Stimulated activated CD8-positive, alpha-beta memory T cell treated with anti-CD3 and anti-CD28 coated beads, Interleukin-15, amount 100 ng/mL, for 24 hours (primary cell): ENCODE measurements at regions not wholly inside any gene's neighbourhood (a gene's known extent, or its start where the extent isn't known, plus 50 kb on each side); places are given as distances from the start of the nearest gene placed in this dataset.
"Not testable (repeated sequence)": the region's sequence is repeated elsewhere in the genome, so short reads cannot be mapped to it uniquely, and the experiment has no call there.

Experiments
- DNase-seq: peaks from one replicate; pipeline ENCODE4 v3.0.0-alpha.2; 2020; ENCODE audit warnings: low read depth

DNA sequence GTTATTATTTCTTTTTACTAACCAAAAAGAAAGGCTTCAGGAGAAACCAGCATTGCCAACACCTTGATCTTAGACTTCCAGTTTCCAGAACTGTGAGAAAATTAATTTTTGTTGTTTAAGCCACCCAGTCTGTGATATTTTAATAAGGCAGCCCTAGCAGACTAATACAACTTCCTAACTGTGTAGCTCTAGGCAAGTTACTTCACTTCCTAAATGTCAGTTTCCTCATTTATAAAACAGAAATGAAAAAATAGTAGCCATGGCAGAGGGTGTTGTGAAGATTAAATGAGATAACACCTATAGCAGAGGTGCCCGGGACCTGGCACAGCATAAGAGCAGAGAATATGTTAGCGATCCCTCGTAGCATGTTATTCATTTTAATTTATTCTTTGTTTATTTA lies 66.6 kb upstream of the HAND1 start:
- DNase-seq: no peak

DNA sequence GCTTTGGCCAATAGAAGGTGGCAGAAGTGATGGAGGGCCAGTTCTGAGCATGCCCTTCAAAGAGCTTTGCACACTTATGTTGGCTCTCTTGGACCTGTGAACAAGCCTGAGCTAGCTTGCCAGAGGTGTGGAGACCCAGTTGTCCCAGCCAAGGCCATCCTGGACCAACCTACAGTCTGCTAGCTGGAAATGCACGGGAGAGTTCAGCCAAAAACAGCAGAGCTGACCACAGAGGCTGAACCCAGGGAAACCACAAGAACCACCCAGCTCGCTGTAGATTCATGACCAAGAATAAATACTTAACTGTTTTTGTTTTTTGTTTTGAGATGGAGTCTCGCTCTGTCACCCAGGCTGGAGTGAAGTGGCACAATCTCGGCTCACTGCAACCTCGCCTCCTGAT lies 65.4 kb upstream of the HAND1 start:
- no peak for DNase-seq

DNA sequence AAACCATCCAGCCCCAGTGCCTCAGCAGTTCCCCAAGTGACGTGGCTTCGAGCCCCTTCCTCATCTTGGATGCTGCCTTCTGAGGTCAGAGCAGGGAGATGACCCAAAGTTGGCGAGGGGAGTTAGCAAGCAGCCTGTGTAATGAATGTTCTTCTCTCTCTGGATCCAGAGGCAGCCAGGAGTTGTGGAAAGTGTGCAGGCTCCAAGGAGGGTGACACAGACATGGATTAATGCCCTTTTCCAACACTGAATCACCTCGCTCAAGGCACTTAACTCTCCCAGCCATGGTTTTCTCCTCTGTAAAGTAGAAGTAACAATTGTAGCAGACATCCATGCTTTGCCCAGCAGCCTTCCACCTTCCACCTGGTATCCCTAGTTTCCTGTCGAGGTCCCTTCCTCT lies 64.6 kb upstream of the HAND1 start:
- DNase-seq: no peak

DNA sequence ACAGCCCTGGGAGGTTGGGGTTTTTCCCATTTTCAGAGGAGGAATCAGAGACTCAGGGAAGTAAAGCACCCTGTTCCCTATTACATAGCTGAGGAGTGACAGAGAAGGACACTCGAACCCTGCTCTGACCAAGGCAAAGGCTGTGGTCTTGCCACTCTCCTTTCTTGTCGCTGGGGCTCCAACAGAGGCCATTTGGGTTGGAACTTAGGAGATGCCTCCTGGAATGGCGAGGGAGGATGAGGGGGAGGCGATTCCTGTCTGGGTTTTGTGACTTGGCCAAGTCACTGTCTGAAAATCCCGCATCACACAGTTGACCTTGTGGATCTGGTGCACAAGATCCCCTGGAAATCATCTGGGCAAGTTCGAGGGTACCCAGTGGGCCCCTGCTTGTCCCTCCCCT lies 64.0 kb upstream of the HAND1 start:
- no peak for DNase-seq

DNA sequence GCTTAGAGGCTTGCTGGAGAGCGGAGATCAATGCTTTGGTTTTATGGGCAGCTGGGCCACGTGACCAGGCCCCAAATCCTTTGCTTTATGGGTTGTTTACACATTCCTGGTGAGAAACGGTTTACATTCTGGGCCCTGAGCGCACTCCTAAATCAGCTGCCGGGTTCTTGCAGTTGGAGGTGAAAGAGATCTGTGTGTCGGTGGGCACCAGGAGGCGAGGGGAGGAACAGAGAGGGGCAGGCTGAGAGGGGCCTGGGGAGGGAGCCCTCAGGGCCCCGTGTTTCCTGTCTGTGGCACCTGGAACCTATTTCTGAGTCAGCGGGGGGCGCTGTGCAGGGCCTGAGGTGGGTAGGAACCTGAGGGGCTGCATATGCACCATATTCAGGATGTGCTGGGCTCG lies 63.5 kb upstream of the HAND1 start:
- no peak for DNase-seq

DNA sequence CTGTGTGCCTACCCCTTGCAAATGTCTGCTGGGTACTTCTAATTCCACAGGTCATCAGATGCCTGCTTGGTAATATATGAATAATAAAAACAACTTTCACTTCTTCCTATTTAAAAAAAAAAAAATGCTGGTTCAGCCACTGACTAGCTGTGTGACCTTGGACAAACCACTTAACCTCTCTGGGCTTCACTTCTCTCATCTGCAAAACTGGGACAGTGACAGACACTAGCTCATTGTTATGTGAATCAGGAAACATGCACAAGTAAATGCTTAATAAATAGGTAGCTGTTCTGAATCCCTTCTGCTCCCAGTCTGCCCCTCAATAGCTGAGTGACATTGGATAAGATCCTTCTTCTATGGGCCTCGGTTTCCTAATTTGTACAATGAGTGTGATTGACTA lies 62.6 kb upstream of the HAND1 start:
- no peak for DNase-seq

DNA sequence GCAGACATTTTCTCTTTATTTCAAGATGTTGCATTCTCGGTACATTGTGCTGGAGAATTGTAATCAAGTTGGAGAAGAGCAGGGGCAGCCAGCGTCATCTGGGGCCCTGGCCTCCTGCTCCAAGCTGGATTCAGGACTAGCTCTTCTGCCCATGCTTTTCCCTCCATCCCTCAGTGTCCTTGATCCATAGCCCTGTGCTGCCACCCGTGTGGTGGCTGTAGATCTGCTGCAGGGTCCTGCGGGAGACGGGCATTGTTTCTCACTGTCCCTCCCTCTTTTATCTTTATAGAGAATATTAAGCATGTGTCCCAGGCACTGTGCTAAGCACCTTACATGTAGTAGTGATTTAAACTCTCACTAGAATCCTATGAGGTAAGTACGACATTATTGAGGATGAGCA lies 60.5 kb upstream of the HAND1 start:
- DNase-seq: no peak

DNA sequence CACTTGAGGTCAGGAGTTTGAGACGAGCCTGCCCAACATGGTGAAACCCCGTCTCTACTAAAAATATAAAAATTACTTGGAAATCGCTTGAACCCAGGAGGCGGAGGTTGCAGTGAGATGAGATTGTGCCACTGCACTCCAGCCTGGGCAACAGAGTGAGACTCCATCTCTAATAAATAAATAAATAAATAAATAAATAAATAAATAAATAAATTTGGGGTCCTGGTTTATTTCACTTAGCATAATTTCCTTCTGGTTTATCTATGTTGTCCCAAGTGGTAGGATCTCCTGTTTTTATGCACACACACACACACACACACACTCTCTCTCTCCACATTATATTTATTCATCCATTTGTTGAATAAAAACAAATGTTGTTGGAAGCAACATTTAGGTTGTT lies 58.4 kb upstream of the HAND1 start:
- DNase-seq: not testable (repeated sequence)

DNA sequence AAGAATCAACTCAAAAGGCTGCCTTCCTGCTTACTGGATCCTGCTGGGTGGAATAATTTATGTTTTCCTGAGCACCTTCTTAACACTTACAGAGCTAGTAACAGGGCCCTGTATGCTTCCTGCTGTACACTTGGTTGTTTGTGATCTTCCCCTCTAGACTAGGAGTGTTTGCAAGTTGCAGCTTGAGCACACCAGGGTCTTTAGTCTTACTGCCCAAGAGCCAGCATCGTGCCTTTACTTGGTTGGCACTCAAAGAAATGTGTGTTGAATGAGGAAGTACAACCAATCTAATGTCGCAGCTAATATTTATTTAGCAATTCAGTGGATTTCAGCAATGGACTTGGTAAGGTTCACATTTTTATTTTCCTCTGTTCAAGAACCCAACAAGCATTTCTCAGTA lies 57.5 kb upstream of the HAND1 start:
- no peak for DNase-seq

DNA sequence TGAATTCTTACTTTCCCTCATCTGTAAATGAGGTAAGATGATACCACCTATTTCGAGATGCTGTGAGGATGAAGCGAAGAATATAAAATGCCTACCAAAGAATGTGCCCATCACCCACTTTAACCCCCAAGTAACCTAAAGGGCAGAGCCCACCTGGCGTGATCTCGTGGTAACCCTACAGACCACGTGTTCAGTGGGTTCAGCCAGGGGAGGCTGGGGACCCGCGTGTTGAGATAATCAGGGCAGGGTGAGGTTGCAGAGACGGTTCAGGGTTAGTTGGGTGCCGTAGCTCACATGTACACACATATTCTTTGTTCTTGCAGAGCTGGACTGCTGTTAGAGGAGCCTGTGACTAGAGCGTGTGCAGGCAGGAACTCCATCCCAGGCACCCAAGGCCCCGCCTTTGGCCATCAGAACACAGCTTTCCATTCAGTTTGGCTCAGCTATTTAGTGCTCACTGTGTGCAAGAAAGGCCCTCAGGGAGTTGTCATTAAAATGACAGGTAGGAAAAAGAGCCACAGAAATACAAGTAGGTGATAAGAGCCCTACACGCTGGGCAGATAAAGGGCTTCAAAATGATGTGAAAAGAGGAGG lies 56.5 kb upstream of the HAND1 start:
- DNase-seq: no peak

DNA sequence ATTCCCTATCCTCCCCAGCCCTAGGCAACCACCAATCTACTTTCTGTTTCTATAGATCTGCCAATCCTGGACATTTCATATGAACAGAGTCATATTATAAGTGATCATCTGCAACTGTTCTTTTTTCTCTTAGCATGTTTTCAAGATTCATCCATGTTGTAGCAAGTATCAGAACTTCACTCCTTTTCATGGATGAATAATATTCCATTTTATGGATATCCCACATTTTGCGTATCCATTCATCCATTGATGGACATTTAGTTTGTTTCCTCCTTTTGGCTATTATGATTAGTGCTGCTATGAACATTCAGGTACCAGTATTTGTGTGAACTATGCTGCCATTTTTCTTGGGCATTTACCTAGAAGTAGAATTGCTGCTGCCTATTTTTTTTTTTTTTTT lies 51.3 kb upstream of the HAND1 start:
- DNase-seq: no peak

DNA sequence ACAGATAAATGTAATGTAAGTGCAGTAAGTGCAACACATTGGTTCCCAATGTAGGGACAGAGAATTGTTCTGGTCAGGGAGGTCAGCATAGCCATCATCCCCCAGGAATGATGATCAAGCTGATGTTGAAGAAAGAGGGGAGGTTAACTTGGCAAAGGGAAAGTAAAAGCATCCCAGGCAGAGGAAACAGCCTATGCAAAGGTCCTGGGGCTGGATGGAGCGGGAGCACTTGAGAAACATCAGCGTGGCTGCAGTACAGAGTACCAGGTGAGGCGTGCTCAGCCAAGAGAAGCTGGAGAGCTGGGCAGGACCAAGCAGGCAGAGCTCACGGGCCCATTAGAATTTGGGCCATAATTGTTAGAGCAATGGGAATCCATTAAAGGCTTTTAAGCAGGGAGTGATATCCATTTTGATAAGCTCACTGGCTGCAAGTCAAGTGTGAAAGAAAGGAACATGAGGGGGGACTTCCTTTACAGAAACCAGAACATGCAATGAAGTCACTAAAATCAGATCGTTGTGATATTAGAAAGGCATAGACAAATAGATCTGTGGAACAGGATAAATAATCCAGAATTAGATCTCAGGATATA lies 50.1 kb upstream of the HAND1 start:
- DNase-seq: no peak
